HG02981 (cell line): ENCODE measurements at regions not wholly inside any gene's neighbourhood (a gene's known extent, or its start where the extent isn't known, plus 50 kb on each side); places are given as distances from the start of the nearest gene placed in this dataset.
"Not testable (repeated sequence)": the region's sequence is repeated elsewhere in the genome, so short reads cannot be mapped to it uniquely, and the experiment has no call there.

Source experiments
- ATAC-seq: cut with Tn5 transposase; IDR thresholded peaks from one replicate; pipeline ENCODE4 v1.9.1; 2021; ENCODE audit warnings: mild to moderate bottlenecking, moderate library complexity; ENCODE audit not compliant: unreplicated experiment

DNA sequence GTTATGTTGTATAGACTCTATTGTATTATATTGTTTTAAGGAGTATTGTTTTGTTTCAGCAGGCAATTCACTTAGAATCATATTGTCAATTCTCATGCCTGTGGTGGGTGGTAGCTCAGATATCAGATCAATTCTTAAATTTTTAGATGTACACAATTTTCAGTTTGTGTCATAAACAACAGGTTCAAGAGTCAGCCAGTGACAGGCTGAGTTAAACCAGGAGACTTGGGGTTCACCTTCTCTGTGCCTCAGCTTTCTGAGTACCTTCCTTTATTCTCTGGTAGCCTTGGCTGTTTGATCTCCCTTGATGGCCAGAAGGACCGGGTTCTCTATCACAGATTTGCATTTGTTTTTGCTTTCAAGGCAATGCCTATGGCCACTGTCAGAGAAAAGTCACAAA is 199.9 kb upstream of the KCNMB2 start:
- ATAC-seq = no peak

DNA sequence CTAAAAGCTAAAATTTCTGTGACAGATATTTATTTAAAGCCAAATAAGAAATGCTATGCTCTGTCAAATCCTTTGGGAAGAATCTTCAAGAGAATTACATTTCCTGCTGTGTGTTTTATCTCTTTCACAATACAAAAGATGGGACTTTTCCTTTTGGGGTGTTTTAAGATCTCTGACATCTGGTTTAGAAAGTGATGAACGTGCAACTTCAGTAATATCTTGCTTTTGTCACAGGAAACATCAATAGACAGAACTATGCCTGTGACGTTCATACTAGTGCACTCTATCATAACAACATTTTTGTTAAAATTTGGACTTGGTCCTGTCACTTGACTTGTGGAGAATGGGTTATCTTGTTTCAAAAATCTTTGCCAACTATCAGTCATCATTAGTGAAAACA is 195.7 kb upstream of the KCNMB2 start:
- ATAC-seq = no peak

DNA sequence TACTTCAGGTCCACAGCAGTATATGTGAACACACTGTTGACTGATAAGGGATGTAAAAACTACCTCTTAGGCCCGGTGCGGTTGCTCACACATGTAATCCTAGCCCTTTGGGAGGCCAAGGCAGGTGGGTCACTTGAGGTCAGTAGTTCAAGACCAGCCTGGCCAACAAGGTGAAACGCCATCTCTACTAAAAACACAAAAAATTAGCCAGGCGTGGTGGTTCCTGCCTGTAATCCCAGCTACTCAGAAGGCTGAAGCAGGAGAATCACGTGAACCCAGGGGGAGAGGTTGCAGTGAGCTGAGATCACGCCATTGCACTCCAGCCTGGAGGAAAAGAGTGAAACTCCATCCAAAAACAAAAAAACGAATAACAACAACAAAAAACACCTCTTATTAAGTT is 194.6 kb upstream of the KCNMB2 start:
- no peak for ATAC-seq

DNA sequence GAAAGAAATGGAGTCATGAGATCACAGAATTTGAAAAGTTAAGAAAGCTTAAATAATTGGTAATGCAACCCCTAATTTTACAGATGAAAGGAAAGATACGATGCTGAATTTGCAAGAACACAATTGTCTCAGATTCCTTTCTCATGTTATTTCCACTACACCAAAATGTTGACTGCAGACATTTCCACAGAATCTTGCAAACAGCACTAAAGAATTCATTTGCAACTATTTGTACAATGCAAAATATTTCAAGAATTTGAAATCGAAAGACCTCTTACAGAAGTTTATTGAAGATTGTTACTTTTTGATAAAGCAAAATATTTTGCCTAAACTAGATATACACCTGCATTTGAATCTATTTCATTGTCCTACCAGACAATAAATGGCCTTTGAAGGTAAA is 194.1 kb upstream of the KCNMB2 start:
- ATAC-seq = no peak

DNA sequence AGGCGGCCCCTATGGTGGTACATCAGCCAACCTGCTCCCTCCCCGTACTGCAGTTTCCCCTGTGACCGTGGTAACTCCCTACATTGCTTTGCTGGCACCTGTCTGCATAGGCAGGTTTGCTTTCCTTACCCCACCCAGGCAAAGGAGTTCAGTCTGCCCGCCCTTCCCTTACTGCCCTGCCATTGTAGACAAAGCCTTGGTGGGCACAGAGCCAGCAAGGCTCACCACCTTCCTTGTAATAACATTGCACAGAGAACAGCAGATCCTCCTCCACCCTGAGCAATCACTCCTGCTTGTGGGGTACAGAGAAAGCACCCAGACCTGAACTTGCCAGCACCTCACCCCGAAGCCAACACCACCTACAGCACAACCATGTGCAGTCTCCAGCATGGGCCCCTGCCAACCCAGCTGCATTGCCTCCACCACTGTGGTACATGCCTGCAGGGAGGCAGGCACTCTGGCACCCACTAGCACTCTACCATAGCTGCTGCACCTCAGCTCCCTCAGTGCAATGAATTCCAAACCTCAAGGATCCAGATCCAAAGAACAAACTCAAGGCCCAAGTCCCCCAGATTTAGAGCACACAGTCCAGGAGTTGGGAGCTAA is 192.7 kb upstream of the KCNMB2 start:
- no peak for ATAC-seq

DNA sequence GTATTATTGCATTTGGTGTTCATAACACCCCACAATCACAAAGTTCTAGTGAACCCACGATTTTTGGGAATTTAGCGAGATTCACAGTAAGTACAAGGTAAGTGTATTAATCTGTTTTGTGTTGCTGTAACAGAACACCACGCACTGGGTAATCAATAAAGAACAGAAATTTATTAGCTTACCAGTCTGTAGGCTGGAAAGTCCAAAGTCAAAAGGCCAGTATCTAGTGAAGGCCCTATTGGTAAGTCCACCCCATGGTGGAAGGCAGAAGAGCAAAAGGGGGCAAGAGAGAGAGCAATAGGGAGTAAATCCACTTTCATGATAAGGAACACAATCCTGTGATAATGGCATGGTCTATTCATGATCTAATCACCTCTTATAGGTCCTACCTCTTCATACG is 190.3 kb upstream of the KCNMB2 start:
- ATAC-seq = no peak

DNA sequence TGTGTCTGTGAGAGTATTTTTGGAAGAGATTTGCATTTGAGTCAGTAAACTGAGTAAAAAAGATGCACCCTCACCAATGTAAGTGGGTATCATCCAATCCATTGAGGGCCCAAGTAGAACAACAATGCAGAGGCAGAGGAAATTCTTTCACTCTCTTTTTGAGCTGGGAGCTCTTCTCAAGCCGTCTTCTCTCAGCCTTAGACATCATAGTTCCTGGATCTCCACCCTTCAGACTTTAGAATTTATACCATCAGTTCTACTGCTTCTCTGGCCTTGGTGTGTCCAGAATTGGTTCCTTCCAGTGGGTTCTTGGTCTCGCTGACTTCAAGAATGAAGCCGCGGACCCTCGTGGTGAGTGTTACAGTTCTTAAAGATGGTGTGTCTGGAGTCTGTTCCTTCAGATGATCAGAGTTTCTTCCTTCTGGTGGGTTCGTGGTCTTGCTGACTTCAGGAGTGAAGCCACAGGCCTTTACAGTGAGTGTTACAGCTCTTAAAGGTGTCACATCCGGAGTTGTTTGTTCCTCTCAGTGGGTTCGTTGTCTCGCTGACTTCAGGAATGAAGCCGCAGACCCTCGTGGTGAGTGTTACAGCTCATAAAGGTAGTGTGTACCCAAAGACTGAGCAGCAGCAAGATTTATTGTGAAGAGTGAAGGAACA is 187.5 kb upstream of the KCNMB2 start:
- not testable (repeated sequence) for ATAC-seq

DNA sequence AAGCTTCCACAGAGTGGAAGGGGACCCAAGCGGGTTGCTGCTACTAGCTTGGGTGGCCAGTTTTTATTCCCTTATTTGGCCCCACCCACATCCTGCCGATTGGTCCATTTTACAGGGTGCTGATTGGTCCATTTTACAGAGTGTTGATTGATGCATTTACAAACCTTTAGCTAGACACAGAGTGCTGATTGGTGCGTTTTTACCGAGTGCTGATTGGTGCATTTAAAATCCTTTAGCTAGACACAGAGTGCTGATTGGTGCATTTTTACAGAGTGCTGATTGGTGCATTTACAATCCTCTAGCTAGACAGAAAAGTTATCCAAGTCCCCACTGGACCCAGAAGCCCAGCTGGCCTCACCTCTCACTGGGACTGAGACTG is 187.0 kb upstream of the KCNMB2 start:
- ATAC-seq = not testable (repeated sequence)

DNA sequence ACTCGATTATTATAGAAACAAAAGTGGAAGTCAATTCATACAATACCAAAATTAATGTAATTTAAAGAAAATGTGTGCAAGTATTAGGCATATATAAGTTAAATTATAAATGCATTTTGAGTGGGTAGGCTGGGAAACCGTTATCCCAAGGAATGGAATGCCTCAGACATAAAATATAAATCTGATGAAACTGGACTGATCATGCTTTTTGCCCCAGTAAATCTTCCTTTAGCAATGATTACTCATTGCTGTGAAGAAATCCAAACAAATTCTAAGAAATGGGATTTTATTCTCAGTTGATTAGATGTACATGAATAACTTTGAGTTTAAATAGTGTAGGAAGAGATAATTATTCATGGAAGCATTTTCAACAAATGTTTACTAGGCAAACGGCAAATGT is 185.5 kb upstream of the KCNMB2 start:
- ATAC-seq = no peak

DNA sequence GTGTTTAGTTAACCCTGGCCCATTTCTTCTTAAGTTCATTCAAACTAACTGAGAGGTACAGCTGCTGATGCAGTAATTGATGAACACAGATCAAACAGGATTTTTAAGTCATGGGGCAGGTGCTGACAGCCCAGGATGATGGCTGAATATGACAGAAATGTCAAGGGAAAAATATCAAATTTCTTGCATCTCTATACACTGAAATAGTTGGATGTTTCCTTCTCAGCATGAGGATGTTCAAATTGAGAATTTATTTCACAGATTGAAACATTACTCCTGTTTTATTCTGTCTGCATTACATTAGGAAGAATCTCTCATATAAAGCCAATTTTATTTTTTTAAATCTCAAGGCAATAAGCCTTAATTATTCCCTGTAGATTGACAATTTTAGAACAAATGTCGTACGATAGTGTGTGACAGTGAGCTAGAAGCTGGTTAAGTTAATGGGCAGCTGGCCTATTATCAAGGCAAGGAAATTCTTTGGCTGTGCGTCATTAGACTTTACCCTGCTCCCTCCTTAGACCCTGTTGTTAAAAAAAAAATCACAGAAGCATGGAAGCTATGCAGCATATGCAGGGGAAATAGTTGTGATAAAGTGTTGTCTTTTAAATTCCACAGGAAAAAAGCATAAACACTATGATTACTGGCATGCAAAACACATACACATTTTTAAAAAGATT is 183.8 kb upstream of the KCNMB2 start:
- ATAC-seq = no peak

DNA sequence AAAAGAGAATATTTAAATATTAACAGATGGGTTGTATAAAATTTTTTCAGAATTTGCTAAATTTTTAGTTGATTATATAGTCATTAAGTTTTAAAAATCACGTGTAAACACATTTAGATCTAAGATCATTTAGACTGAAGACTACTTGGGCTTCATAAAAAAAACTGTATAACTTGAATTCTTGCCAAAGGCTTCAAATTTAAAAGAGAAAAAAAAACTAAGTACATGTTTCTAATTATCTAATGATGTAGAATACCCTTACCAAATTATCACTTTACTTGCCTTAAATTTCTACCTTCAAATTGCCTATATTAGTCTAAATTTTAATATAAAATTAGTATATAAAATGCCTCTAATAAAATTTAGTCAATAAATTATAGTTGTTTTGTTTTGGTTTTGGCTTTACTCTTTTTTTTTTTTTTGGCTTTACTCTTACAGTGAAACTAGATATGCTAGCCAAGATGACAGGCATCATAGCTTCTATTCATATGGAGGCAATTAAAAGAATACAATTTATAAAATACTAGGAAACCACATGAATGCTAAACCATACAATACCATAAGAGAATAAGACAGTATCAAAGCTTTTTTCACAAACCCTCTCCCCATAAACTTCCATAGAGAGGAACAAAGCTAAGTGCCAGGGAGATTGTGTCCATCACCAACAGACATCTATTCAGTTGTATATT is 183.1 kb upstream of the KCNMB2 start:
- no peak for ATAC-seq

DNA sequence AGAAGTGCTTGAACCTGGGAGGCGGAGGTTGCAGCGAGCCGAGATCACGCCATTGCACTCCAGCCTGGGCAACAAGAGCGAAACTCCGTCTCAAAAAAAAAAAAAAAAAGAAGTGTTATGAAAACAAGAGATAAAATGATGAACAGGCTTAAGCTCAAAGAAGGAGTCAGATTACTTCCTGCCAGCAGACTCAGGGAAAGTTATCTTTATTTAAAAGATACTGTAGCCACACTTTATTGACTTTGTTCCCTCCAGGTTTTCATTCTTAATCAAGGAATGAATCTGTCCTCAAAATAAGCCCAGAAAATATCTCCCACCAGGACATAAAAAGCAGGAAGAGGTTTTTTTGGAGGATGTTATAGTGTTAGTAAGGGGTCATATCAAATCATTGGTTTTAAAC is 176.5 kb upstream of the KCNMB2 start:
- ATAC-seq = no peak

DNA sequence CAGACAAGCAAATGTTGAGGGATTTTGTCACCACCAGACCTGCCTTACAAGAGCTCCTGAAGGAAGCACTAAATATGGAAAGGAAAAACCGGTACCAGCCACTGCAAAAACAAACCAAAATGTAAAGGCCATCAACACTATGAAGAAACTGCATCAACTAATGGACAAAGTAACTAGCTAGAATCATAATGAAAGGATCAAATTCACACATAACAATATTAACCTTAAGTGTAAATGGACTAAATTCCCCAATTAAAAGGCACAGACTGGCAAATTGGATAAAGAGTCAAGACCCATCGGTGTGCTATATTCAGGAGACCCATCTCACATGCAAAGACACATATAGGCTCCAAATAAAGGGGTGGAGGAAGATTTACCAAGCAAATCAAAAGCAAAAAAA is 173.2 kb upstream of the KCNMB2 start:
- ATAC-seq = not testable (repeated sequence)

DNA sequence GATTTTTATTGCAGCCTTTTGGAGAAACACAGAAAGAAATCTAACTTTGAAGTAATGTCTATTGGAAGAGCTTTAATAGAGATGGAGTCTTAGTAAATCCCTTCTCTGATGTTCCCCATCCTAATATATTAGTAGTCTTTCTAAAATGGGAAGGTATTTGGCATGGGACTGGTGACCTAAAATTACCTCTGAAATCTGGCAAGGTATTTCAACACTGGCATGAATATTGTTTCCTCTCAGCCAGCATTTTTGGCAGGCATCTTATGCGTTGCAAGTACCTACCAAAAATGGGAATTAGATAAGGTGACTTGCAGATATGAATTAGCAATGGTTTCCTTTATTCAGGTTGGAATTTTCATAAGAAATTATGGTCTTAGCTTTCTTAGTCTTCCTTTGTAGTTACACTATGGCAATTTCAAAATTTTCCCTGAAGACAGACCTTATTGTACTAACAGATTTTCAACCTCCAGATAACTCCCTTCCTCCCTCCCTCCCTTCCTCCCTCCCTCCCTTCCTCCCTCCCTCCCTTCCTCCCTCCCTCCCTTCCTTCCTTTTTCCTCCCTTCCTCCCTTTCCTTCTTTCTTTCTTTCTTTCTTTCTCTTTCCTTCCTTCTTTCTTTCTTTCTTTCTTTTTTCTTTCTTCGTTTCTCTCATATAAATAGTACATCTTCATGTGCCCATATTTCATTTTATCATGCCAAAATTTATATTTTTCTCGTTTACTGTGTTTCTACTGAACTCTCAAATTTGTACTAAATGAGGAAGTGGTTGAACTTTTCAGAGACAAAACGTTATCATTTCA is 168.2 kb upstream of the KCNMB2 start:
- ATAC-seq = no peak

DNA sequence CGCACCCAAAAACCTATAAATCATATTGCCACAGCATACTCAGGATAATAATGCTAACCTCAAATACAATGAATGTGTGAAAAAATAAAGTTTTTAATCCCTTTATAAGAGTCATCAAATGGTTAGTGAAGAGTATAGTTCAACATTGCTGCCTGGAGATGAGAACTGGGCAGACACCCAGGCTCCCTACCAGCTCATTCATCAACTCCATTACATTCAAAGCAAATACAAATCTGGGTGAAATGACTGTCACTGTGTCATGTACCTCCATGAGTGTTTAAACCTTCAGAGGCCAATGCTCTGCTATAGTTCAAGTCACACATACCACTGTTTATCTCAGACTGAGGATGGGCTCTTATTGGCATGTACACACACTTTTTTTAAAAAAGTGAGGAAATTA is 167.2 kb upstream of the KCNMB2 start:
- no peak for ATAC-seq

DNA sequence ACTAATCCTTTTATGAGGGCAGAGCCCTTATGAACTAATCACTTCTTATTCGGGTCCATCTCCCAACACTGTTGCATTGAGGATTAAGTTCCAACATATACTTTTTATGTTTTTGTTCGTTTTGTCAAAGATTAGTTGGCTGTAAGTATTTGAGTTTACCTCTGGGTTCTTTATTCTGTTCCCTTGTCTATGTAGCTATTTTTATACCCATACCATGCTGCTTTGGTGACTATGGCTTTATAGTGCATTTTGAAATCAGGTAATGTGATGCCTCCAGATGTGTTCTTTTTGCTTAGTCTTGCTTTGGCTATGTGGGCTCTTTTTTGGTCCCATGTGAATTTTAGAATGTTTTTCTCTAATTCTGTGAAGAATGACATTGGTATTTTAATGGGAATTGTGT is 166.4 kb upstream of the KCNMB2 start:
- ATAC-seq = no peak

DNA sequence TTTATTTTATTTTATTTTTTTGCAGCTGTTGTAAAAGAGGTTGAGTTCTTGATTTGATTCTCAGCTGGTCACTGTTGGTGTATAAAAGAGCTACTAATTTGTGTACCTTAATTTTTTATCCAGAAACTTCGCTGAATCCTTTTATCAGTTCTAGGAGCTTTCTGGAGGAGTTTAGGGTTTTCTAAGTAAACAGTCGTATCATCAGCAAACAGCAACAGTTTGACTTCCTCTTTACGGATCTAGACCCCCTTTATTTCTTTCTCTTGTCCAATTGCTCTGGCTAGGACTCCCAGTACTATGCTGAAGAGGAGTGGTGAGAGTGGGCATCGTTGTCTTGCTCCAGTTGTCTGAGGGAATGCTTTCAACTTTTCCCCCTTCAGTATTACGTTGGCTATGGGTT is 165.8 kb upstream of the KCNMB2 start:
- ATAC-seq = no peak

DNA sequence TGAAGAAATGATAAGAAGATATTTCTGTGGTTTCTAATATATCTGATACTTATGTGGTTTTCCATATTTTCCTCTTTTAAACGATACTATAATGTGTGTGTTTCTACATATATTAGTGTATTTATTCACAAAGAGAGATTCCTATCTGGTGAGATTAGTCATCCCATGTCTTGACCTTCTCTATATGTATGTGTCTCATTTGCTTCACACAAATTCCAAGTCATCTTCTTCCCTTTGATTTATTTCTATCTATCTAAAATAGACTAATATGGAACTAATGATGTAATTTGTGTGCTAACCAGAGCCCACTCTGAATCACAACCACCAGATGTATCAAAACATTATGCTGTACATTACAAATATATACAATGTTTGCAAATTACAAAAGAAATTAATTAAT is 154.7 kb upstream of the KCNMB2 start:
- ATAC-seq = no peak

DNA sequence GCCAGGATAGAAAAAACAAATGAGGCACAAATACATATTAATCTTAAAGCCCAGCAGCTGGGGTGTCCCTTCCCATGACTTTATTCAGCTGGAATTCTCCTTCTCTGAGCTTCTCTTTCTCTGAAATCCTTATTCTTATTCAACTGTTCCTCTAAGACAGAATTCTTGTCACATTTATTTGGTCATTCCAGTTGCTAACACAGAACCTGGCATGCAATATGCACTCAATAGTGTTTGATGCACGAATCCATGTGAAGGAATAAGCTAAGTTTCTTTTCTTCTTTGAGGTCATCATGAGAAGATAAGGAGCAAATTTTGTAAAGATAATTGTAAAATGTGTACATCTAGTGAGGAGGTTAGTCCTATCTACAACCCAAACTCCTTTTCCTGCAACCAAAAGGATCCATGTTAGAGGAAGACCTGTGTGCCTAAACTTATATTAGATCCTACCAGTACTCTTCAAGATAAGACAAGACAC is 154.2 kb upstream of the KCNMB2 start:
- ATAC-seq = no peak

DNA sequence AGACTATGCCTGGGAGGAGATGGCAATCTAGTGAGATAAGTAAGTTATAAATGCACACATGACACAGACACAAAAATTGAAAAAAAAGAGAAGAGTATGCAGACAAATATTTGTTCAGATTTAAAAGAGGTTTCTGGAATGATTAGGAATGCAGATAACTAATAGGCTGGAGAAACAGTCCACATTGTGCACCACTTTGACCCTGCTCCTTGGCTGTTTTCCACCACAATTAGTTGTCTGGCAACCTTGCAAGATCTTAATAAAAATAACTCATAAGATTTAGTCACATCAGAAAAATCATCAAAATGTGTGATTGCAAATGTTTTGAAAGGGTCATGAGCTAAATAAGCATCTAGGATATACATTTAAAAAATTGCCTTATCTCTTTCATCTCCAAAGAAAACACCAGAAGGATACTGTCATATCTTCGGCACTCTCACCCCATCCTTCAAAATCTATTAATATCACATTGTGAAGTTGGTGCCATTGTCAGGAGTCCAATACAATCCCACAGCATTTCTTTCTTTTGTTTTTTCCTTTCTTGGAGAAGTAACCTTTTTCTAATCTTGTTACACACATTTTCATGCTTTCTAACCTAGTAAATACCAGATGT is 153.7 kb upstream of the KCNMB2 start:
- ATAC-seq = no peak
